NCI-H1694 treated with DMSO at 0.1 percent for 48 hours (cell line): ENCODE measurements at regions not wholly inside any gene's neighbourhood (a gene's known extent, or its start where the extent isn't known, plus 50 kb on each side); places are given as distances from the start of the nearest gene placed in this dataset.
"Not testable (repeated sequence)": the region's sequence is repeated elsewhere in the genome, so short reads cannot be mapped to it uniquely, and the experiment has no call there.

Source experiments
- DNase-seq: peaks from one replicate; lab custom pipeline; 2025; lab: John Stamatoyannopoulos, UW

DNA sequence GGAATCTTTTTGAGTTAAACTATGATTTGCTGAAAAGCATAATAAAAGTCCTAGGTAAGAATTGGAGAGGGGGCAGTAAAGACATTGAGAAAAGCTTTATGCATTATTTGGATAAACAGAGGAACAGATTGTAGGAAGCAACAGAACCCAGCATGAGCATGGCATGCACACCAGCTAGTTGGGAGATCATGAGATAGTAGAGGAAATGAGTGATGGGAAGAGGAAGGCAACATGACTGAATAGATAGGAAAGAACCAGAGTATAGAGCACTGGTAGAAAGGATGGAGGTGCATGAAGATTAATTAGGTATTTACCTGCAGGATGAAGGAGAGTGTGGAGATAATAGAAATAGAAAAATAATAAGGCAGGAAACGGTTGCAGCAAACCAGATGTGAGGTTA is 248.5 kb upstream of the LMO3 start:
- DNase-seq: no peak

DNA sequence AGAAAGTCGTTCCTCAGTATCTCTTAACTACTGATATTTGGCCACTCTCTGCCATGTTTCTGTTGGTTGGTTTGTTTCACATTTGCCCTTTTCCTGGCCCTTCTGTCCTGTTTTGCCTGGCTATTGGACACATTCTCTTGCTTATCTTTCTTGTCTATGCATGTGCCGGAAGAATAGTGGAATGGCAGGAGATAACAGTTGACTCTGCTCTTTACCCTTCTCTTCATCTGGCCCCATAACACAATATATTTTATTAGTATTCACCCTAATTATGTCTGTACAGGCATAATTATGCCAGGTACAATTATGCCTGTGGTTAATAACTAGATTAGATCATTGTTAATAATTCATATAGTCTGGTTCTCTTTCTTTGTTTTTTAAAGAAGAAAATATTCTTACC is 243.5 kb upstream of the LMO3 start:
- DNase-seq: no peak

DNA sequence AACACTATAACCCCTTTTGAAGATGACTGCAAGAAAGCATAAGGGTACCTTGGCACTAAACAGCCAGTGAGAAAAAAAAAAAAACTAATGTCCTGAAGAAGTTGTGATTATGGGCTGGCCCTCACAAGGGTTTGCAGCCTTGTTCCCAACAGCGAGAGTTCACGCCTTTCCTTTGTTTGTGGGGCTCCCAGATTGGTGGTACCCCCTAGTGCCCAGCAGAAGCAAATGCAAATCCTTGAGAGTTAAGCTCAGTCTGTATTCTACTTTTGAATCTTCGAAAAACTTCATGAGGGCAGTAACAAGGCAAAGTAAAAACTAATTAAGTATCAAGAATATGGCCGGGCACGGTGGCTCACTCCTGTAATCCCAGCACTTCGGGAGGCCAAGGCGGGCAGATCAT is 238.9 kb upstream of the LMO3 start:
- no peak for DNase-seq

DNA sequence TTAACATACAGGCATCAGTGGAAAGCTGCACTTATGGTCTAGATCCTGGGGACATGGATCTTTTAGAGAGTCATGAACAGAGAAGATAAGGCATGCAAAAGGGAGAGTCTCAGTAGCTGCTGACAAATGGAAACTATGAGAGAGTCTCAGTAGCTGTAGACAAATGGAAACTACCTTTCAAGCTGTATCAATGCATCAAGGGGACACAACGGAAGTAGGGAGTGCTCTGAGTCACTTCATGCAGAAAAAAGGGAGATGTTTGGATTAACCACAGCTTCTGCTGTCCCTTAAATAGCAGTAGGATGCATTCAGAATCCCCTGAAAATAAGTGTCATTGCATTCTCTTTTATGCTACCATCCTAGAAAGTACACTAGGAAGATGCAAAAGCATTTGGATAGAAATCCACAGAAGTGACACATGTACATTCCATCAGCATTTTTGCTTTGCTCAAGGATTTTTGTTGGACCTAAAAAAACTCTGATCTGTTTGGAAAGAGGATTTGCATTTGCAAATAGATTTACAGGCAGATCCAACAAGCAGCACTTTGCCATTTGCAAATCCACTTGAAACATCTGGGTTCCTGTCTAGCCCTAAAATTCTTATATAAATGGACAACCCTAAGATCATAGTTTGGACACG is 227.5 kb upstream of the LMO3 start:
- DNase-seq: no peak

DNA sequence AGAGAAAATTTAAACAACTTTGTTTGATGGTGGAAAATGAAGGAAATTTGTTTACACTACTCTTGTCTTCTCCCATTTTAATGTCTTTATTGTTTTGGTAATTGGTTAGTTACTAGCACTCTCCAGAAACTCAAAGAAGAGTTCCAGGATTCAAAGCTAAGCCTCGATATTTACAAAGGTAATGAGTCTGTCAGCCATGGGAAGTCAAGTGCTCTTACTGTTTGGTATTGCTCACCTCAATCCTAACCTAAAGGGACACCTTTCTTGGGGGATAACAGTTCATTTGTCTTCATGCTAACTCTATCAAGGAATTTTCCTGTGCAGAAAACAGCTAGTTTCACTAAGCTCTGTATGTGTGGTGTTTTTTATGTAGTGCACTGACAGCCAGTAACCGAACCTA is 222.9 kb upstream of the LMO3 start:
- DNase-seq: no peak

DNA sequence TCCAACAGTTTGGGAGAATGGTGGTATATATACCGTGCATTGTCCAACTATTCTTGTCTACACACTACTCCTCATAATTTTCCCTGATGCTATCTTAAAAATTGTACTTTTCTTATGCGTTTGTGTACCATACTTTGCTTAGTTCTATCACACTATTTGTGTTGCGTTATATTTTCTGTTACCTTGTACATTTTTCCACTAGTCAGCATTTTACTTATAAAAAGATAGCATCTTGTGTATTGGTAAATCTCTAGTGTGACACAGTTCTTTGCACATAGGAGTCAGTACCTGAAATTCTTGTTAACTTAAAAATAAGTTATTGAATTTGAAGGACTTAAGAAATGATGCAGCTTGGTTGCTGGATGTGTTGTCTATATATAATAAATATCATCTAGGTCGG is 201.8 kb upstream of the LMO3 start:
- DNase-seq: no peak

DNA sequence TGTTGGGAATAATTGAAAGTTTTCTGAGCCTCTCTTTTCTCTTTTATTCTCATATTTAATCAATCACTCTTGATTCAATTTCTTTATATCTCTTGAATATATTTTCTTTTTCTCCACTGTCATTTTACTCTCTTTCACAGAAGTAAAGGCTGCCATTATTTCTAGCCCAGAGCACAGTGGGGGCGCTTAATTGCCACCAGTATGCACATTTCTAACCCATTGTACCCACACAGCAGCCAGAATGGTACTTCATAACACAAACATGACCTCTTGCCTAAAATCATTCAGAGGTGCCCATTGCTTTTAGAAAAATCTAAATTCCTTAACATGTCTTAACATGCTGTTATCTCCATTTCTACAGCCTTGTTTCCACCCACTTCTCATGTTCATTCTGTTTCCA is 190.2 kb upstream of the LMO3 start:
- no peak for DNase-seq

DNA sequence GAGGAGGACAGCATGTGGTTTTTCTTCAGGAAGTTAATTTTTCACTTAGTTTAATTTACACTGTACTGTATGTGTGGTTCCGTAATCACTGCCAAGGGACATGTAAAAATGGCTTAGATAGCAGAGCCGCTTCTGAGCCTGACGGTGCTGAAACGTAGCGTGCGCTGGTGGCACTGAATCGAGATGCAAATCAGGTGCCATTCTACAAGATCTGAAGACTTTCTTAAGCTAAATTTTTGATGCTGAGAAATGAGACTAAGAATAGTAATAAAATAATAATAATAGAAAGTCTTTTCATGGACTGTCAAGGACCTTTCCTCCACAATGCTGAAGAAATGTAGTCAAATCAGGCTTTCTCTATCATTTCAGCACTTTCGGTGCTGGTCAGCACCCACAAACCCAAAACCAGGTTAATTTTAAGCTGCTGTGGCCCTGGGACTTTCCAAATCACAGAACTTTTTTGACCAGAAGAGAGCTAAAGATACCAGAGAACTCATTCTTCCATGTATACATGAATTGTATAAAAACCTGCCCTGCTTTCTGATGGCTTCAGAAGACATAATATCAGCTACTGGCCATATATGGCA is 183.3 kb upstream of the LMO3 start:
- DNase-seq: no peak

DNA sequence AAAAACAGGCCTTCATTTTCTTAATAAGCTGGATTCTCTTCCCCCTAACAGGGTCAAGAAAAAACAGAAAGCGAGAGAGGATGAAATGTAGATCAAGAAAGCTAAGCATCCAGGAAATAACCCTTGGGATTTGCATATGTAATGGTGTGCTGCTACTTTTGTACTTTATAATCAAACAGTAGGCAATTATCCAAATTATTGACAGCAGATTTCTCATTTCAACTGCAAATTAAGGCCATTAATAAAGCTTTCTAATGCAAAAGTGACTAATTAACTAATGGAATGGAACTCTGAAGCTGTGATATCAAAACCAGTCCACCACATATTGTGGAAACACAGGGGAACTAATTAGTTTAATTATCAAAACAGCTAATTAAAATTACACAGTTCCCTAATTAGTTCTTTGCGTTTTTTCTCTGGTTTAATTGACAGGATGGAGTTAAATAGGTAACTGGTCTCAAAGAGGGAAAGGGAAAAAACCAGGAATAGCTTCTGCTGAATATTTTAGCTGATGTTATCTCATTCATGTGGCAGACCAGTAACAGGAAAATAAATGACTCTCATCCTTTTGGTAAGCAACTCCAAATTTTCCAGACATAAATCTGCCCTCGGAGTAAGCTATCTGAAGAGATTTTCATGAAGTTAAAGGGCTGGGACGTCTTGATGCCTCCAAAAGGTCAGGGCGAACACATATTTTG is 182.7 kb upstream of the LMO3 start:
- no peak for DNase-seq

DNA sequence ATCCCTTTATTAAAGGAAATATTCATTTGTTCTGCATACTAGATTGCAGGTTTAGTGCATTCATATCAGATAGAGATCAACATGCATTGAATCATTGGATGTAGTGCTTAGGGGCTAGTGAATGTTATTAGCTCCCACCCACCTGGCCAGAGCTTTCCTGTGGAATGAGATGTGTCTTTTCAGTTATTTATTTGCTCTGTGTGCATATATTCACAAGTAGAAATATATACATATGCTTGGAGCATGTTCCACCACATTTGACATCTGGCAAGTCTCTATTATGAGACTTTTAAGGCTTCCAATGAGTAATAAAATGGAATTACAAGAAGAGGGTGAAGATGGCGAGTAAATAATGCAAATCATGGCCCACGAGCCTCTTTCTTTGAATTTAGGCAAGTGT is 180.0 kb upstream of the LMO3 start:
- DNase-seq: no peak

DNA sequence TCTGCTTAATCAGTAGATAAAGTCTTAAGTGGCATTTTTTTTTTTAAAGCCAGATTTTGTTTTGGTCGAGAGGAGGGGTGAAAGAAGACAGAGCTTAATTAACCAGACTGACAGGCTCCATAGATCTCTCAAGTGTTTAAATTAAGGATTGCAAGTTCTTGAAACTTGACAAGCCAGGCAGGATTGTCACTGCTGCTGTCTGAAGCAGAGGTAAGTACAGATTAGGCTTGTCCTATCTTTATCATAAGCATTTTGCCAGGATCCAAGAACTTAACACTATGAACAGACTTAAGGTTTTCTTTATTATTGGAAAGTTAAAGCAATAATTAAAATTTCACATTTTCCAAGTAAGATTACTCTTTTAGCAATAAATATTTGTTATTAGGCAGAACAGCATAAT is 179.6 kb upstream of the LMO3 start:
- DNase-seq: no peak

DNA sequence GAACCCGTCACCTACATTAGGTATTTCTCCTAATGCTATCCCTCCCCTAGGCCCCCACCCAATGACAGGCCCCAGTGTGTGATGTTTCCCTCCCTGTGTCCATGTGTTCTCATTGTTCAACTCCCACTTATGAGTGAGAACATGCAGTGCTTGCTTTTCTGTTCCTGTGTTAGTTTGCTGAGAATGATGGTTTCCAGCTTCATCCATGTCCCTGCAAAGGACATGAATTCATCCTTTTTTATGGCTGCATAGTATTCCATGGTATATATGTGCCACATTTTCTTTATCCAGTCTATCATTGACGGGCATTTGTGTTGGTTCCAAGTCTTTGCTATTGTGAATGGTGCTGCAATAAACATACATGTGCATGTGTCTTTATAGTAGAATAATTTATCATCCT is 163.2 kb upstream of the LMO3 start:
- DNase-seq: not testable (repeated sequence)

DNA sequence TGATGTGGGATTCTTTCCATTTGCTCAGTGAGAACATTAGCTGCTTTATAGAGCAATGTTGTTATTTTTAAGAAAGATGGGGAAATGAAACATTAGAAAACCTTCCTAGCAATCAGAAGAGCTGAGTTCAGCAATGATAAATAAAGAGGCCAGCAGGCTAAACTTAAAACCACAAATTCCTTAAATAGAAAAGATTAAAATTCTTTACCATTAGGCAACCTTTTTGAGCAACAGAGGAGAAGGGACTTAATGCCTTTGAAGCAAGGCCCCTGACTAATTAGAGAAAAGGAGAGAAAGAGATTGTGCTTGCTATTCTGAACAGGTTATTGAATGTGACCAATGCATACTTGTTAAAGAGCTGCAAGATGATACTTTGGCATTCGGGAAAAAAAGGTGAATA is 160.8 kb upstream of the LMO3 start:
- DNase-seq: no peak

DNA sequence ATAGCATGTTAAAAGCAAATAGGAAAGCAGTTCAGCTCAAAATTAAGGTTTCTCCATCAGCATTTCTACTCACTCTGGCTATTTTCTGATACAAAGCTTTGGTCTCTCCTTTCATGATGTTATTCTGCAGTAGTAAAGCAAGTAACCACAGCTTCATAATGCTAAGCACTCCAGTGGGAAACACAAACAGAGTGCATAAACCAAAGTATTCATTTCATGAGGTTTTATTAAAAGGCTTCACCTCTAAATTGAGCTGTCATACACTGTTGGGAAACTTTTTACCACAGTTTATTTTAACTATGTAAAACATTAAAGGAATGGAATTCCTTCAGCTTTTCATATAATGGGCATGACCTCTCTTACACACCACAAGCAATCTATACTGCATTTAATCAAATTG is 157.9 kb upstream of the LMO3 start:
- no peak for DNase-seq

DNA sequence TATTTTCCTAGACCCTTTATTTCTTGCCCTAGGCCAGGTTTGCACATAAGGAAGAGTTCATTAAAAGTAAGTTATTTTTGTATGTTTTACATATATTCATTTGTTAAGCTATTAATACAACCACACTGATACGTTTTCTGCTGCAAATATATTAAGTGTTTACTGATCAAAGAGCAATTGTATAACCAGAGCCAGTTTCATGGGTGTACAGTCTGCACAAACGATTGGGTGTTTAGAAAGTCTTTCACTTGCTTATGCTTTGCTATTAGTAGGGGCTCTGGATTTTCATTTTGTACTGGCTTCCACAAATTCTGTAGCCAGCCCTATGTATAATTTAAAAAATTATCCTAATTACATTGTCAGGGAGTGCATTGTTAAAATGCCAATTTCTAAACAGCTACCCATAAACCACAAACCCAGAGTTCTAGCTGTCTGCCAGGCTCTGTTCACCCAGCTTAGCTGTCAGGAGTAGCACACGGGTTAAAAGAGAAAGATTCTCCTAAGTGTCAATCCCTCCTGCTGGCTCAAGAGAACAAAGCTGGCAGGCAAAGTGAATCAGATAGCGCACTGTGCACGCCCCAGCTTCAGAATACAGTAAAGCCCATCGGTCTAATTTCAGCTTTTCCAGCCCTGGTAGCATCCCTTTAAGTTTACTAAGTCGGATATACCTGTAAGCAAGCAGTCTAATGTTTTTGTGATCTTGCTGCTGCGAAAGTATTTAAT is 151.0 kb upstream of the LMO3 start:
- DNase-seq: no peak

DNA sequence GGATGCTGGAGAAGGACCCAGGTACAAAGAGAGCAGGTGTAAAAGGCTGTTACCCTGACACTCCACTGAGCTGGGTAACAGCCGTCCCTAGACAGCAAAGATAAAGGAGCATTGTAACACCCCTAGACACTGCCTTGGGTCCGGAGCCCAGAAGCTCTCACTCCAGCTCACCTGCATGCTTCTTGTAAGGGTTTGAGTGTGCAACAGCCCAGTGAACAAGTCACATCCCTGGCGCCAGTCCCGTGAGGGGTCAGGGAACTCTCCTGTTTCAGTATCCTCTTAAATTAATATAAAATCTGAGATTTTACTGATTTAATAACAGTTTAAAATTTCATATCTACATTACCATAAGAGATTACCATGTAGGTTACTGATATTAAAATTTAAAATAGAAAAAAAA is 124.8 kb upstream of the LMO3 start:
- DNase-seq: no peak

DNA sequence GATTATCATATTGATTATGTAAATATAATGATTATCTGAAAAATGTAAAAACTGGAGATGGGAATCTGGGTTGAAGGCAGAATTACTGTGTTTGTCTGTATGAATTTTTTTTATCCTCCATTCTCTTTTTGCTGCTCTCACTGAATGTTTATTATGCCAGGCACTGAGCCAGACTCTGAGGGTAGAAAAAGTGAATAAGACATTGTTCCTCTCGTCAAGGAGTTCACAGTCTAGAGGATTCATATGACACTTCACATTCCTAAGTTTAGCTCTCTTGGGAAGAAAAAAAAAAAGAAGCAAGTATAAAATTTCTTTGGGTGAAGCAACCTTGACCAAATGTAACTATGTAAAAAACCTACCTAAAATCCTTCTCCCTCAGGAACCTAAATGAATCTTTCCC is 120.9 kb upstream of the LMO3 start:
- no peak for DNase-seq

DNA sequence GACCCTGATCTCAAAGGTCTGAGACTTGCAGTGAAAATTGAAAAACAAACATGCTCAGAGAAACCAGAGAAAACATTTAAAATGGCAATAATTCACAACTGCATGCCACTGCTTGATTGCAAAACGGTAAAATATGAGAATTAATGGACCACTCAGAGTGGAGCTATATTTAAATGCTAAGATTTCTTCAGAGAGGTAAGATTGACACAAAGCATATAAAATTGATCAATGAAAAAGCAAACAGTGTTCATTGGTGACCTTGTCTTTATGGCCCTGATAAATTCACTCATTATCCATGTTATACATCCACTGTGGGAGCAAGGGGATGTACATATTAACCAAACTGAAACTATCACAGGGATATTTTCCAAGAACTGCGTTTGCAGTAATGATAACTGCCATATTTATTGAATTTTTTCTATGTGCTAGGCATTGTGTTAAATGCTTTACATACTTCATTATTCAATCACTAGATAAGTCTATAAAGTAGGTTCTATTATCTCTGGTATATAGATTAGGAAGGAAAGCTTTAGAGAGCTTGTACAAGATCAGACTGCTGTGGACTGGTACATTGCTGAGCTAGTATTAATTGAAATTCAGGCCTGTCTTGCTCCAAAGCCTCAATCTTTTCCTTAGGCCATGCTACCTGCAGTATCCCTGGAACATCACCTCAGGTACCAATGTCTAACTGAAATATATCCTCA is 113.9 kb upstream of the LMO3 start:
- DNase-seq: no peak

DNA sequence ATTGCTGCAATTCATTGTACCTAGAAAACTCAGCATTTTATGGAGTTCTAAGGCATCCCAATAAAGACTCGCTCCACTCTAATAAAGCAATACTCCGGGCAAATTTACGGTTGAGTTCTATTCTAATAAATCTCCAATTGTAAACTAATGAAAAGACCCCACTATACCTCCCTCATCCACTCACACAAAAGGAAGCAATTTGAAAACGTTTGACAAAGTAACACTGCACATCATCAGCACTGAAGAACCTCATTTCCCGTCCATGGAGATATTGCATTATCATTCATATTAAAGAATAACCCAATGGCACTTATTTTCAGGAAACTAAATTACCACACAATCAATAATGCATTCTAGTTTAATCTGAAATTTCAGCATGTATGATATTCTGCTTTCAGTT is 111.0 kb upstream of the LMO3 start:
- no peak for DNase-seq

DNA sequence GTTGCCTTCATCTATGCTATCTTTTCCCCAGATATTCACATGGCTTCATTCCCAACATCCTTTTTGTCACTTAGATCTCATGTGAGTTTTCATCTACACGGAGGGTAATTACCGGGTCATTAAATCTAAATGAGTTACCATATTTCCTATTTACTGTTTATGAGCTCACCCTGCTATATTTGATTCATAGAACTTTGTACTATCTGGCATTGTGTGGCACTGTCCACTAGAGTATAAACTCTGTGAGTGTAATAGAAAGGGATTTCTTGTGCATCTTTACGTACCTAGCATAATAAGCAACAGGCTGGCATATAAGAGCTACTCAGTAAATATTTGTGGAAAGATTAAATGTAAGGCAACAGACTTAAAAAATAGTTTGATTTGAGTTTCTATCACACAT is 86.1 kb upstream of the LMO3 start:
- DNase-seq: no peak

DNA sequence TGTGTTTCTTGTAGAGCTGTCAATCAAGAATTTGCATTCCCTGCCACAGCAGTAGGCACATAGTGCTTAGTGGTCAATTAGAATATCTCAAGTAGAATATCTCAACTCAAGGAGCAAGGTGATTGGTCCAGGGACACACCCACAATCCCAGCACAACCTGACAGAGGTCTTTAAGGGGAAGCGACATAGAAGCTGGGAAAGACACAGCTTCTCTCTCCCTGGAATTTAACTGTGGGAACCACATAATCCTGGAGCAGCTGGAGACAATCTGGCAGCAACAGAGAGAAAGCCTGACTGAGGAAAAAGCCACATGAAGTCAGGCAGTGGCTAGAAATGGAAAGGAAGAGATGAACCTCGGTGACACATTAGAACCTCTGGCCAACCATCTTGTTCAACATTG is 85.7 kb upstream of the LMO3 start:
- no peak for DNase-seq

DNA sequence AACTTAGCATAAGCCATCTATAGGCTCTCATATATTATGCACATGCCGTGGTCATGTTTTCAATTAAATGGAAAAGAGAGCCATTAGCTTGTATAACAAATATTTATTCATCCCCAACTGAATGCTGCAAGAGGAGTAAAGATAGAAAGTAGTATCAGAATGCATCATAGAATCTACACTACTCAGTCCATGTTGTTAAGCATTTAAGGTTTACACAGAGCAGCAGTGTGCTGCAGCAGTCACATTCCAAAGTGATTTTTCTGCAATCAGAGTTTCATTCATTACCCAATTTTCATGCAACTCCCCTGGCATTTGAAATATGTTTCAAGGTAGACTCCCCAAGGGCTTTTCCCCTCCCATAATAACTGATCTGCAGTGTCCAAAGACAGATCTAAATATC is 82.2 kb upstream of the LMO3 start:
- no peak for DNase-seq

DNA sequence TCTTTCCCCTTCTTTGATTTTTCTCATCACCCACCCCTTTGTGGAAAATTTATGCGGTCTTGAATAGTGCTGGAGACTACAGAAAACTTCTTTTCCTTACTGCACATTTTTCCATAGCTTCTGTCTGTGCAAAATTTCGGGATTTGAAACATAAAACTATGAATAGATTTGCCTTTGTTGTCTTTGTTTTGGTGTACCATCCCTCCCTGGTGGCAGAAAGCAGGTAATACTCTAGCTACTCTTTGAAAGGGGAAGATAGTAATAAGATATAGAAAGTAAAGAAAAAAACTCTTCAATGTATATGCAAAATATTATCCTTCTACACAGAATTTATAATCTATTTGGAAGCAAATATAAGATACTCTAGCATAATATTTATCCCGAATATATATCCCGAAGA is 79.1 kb upstream of the LMO3 start:
- DNase-seq: peak; percentile 20
